K562 (cell line): ENCODE measurements at regions not wholly inside any gene's neighbourhood (a gene's known extent, or its start where the extent isn't known, plus 50 kb on each side); places are given as distances from the start of the nearest gene placed in this dataset.

Source experiments
- AFF4 ChIP-seq: sonication (generic); formaldehyde crosslinking; IDR thresholded peaks from 2 replicates; pipeline ENCODE4 v1.8.0; 2023; ENCODE audit warnings: mild to moderate bottlenecking, missing genetic modification reagents
- CEBPB ChIP-seq: fragments of 450-650 bp; IDR thresholded peaks from 2 replicates; pipeline ENCODE4 v1.6.1; 2016; ENCODE audit warnings: missing genetic modification characterization, missing compliant biosample characterization
- CTCF ChIP-seq, 3 experiments: IDR thresholded peaks in 2 of 3; conservative IDR thresholded peaks in 1 of 3; 2 replicates each; pipeline ENCODE4 v1.5.1; 2011 to 2012; ENCODE audit warnings: low read length in 3 of 3, mild to moderate bottlenecking in 3 of 3, control low read depth in 2 of 3, improper control_type of control experiment in 1 of 3, inconsistent platforms in 1 of 3, low read depth in 1 of 3, mixed read lengths in 1 of 3, moderate library complexity in 1 of 3; ENCODE audit not compliant: insufficient read depth in 2 of 3
- EZH2 ChIP-seq: IDR thresholded peaks from 2 replicates; pipeline ENCODE4 v1.6.1; 2012; ENCODE audit warnings: low read depth, mild to moderate bottlenecking, inconsistent platforms, low read length, borderline replicate concordance
- FOXJ3 ChIP-seq: sonication (generic); formaldehyde crosslinking; IDR thresholded peaks from 2 replicates; pipeline ENCODE4 v1.4.0; 2020; ENCODE audit warnings: mild to moderate bottlenecking, missing genetic modification reagents
- IRF2 ChIP-seq: sonication (generic); formaldehyde crosslinking; IDR thresholded peaks from 2 replicates; pipeline ENCODE4 v1.8.1; 2022; ENCODE audit warnings: mild to moderate bottlenecking, missing genetic modification reagents
- POLR2A ChIP-seq: fragments of 450-650 bp; conservative IDR thresholded peaks from 2 replicates; pipeline ENCODE4 v1.6.1; 2016
- TARDBP ChIP-seq: fragments of 450-650 bp; IDR thresholded peaks from 2 replicates; pipeline ENCODE4 v1.6.1; 2016
- TCFL5 ChIP-seq: fragments of 250-450 bp; sonication (Bioruptor Pico); conservative IDR thresholded peaks from 2 replicates; pipeline ENCODE4 v1.6.1; 2021; ENCODE audit warnings: mild to moderate bottlenecking, moderate library complexity, matching md5 sums
- XRCC5 ChIP-seq: fragments of 200-400 bp; formaldehyde crosslinking; IDR thresholded peaks from 2 replicates; pipeline ENCODE4 v1.6.1; 2017; ENCODE audit warnings: low read depth, mild to moderate bottlenecking, low read length
- ZBTB49 ChIP-seq: sonication (generic); formaldehyde crosslinking; IDR thresholded peaks from 2 replicates; pipeline ENCODE4 v1.8.0; 2022; ENCODE audit warnings: missing genetic modification reagents, mild to moderate bottlenecking, borderline replicate concordance
- ZNF232 ChIP-seq: sonication (generic); formaldehyde crosslinking; IDR thresholded peaks from 2 replicates; pipeline ENCODE4 v1.8.0; 2022; ENCODE audit warnings: mild to moderate bottlenecking, missing genetic modification reagents
- ZNF324 ChIP-seq: fragments of 250-450 bp; sonication (Bioruptor Pico); IDR thresholded peaks from 2 replicates; pipeline ENCODE4 v1.4.0; 2020; ENCODE audit warnings: mild to moderate bottlenecking

- TF ChIP-seq TARDBP (no peak), CTCF (IDR thresholded peaks at IDR 0.05 in 2 of 3, conservative IDR thresholded peaks at IDR 0.05 in 1 of 3; ENCODE audit: insufficient read depth in 2 of 3, low read depth in 1 of 3, low read length in 3 of 3) (no peak), EZH2 (no peak), ZBTB49 (no peak), CEBPB (no peak), ZNF232 (CRISPR knock-in tag) (no peak), TCFL5 (CRISPR knock-in tag) (no peak), ZNF324 (CRISPR knock-in tag) (no peak), IRF2 (CRISPR knock-in tag) (no peak), XRCC5 (no peak), FOXJ3 (CRISPR knock-in tag) (no peak), POLR2A (no peak), AFF4 (CRISPR knock-in tag) (no peak)
Measured at GRCh38 chr3:30370681-30371271, 235.6 kb upstream of the TGFBR2 start.
